PFSK-1 (cell line): ENCODE measurements at regions not wholly inside any gene's neighbourhood (a gene's known extent, or its start where the extent isn't known, plus 50 kb on each side); places are given as distances from the start of the nearest gene placed in this dataset.

Experiments used
- FOXP2 ChIP-seq: optimal IDR thresholded peaks from 2 replicates; pipeline ENCODE3; 2011; ENCODE audit warnings: borderline replicate concordance, control low read depth, inconsistent platforms; ENCODE audit not compliant: insufficient read depth; ENCODE audit errors: extremely low read length, extremely low read depth
- POLR2AphosphoS5 ChIP-seq: IDR thresholded peaks from 2 replicates; pipeline ENCODE4 v1.6.1; 2012; ENCODE audit warnings: low read depth, mild to moderate bottlenecking, control low read depth, low read length, moderate library complexity
- REST ChIP-seq, 2 experiments: IDR thresholded peaks; 2 replicates each; pipeline versions ENCODE4 v1.6.1 to v1.8.0; 2011 to 2012; ENCODE audit warnings: low read depth in 2 of 2, low read length in 2 of 2, control low read depth in 1 of 2, inconsistent platforms in 1 of 2, mild to moderate bottlenecking in 1 of 2, moderate library complexity in 1 of 2; ENCODE audit not compliant: insufficient read depth in 1 of 2
- SIN3A ChIP-seq: IDR thresholded peaks from 2 replicates; pipeline ENCODE4 v1.6.1; 2012; ENCODE audit warnings: mild to moderate bottlenecking, low read length, moderate library complexity, borderline replicate concordance; ENCODE audit not compliant: insufficient read depth
- TAF1 ChIP-seq: IDR thresholded peaks from 2 replicates; pipeline ENCODE4 v1.6.1; 2012; ENCODE audit warnings: low read length, control low read depth, borderline replicate concordance; ENCODE audit not compliant: insufficient read depth

GRCh38 chr9:134242706-134243105 is 78.3 kb upstream of the RNU6ATAC start:
- TF ChIP-seq SIN3A (no peak), FOXP2 (no peak), REST (IDR thresholded peaks at IDR 0.05; ENCODE audit: insufficient read depth in 1 of 2, low read depth in 2 of 2, low read length in 2 of 2) (no peak)

- TF ChIP-seq FOXP2 (no peak), REST (IDR thresholded peaks at IDR 0.05; ENCODE audit: insufficient read depth in 1 of 2, low read depth in 2 of 2, low read length in 2 of 2) (no peak), POLR2AphosphoS5 (no peak), SIN3A (no peak), TAF1 (no peak)
These were observed 79.6 kb upstream of the RNU6ATAC start for GRCh38 chr9:134243778-134244467.

- TF ChIP-seq POLR2AphosphoS5: no peak
- TF ChIP-seq SIN3A: no peak
- TF ChIP-seq FOXP2: no peak
- TF ChIP-seq REST (IDR thresholded peaks at IDR 0.05; ENCODE audit: insufficient read depth in 1 of 2, low read depth in 2 of 2, low read length in 2 of 2): no peak
- no peak for TF ChIP-seq TAF1
These were observed 80.8 kb upstream of the RNU6ATAC start for GRCh38 chr9:134245179-134245578.

- TF ChIP-seq REST (IDR thresholded peaks at IDR 0.05; ENCODE audit: insufficient read depth in 1 of 2, low read depth in 2 of 2, low read length in 2 of 2): no peak
- TF ChIP-seq FOXP2: no peak
- no peak for TF ChIP-seq POLR2AphosphoS5
- no peak for TF ChIP-seq SIN3A
- TF ChIP-seq TAF1: no peak
These were observed 78.2 kb upstream of the RXRA start for GRCh38 chr9:134247918-134248631.
